ENCODE measurements at regions not wholly inside any gene's neighbourhood (a gene's known extent, or its start where the extent isn't known, plus 50 kb on each side); places are given as distances from the start of the nearest gene placed in this dataset.

DNA sequence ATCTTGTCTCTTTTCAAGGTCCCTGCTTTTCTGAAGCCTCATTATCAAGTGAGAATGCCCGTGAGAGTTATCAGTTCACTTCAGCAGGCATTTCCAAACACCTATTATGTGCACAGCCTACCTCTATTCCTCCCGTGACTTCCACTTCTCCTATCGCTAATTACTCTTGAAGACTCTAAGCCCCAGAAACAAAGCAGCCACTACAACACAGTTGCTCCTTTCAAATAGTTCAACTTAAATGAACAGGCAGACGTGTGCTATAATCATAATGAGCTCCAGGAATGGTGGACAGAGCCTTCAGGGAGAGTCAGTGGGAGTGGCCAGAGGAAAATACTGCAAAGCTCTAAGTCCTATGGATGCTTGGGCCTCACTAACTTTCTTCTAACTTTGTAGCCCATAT is 159.0 kb downstream of the RDH14 start:
- POLR2A ChIA-PET = no interaction called here
- no peak for DNase-seq (ENCODE audit: low read depth in 1 of 2, low spot score in 1 of 2)
- H3K4me3 ChIP-seq = no peak overlapping the region
- no peaks in the 10 kb centered on the region for H3K9me3 ChIP-seq
- no peak for FAIRE-seq
- TF ChIP-seq EHMT2 (IDR thresholded peaks at IDR 0.05; ENCODE audit: low read depth) = no peak
- TF ChIP-seq, protein P1, sequence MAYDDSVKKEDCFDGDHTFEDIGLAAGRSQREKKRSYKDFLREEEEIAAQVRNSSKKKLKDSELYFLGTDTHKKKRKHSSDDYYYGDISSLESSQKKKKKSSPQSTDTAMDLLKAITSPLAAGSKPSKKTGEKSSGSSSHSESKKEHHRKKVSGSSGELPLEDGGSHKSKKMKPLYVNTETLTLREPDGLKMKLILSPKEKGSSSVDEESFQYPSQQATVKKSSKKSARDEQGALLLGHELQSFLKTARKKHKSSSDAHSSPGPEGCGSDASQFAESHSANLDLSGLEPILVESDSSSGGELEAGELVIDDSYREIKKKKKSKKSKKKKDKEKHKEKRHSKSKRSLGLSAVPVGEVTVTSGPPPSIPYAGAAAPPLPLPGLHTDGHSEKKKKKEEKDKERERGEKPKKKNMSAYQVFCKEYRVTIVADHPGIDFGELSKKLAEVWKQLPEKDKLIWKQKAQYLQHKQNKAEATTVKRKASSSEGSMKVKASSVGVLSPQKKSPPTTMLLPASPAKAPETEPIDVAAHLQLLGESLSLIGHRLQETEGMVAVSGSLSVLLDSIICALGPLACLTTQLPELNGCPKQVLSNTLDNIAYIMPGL (CRISPR knock-in tag; IDR thresholded peaks at IDR 0.05; ENCODE audit: borderline replicate concordance) = no peak
- no peak for TF ChIP-seq MYC (IDR thresholded peaks at IDR 0.05; ENCODE audit: borderline replicate concordance, low read length)
- TF ChIP-seq ZC3H11A (IDR thresholded peaks at IDR 0.05) = no peak
- ATAC-seq = no peak
- H3K27ac ChIP-seq = no peak overlapping the region
- CTCF ChIA-PET = no interaction called here
- no peak overlapping the region for H3K4me2 ChIP-seq
- H3K4me1 ChIP-seq = no peaks in the 10 kb centered on the region
- WGBS (ENCODE audit: missing lambda C conversion rate) = 51% methylated on average over 4 of the region's 4 CpGs

DNA sequence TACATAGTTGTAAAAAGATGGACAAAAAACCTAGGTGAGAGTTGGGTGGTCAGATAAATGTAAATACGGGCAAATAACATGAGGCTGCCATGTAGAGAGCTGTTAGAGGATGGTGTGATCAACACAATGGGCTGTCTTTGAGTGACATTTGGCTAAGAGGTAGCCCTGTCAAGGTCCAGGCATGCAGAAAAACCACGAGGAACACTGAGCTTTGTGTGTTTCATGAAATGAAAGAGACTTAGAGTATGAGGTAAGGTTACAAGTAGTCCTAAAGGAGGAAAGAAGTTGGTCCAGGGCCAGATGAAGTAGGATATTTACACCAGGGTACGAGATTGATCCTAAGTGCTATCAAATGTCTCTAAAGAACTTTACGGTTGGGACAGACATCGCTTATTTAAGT is 160.9 kb downstream of the RDH14 start:
- Histone ChIP-seq H3K4me3 (no peak overlapping the region), H3K4me2 (no peak overlapping the region), H3K27ac (no peak overlapping the region), H3K9me3 (no peaks in the 10 kb centered on the region), H3K4me1 (no peaks in the 10 kb centered on the region)
- WGBS (ENCODE audit: missing lambda C conversion rate) = 48% methylated on average over 5 of the region's 5 CpGs
- TF ChIP-seq, protein P2, sequence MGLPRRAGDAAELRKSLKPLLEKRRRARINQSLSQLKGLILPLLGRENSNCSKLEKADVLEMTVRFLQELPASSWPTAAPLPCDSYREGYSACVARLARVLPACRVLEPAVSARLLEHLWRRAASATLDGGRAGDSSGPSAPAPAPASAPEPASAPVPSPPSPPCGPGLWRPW (IDR thresholded peaks at IDR 0.05) = no peak
- TF ChIP-seq EP300 (IDR thresholded peaks at IDR 0.05) (no peak), SMC3 (IDR thresholded peaks at IDR 0.05) (no peak), GATA3 (IDR thresholded peaks at IDR 0.05; ENCODE audit: borderline replicate concordance) (no peak), MYC (IDR thresholded peaks at IDR 0.05; ENCODE audit: borderline replicate concordance, low read length) (no peak), BHLHE40 (IDR thresholded peaks at IDR 0.05; ENCODE audit: low read depth, low read length) (no peak), ZC3H11A (IDR thresholded peaks at IDR 0.05) (no peak), FOXS1 (CRISPR knock-in tag; IDR thresholded peaks at IDR 0.05) (no peak), CBX8 (IDR thresholded peaks at IDR 0.05) (no peak), MAZ (IDR thresholded peaks at IDR 0.05; ENCODE audit: borderline replicate concordance, low read depth, low read length) (no peak), NR3C1 (IDR thresholded peaks at IDR 0.05) (no peak), FOSB (CRISPR knock-in tag; IDR thresholded peaks at IDR 0.05) (no peak), ZFP36 (IDR thresholded peaks at IDR 0.05; ENCODE audit: borderline replicate concordance, partially characterized antibody) (no peak)
- TF ChIP-seq, protein P3, sequence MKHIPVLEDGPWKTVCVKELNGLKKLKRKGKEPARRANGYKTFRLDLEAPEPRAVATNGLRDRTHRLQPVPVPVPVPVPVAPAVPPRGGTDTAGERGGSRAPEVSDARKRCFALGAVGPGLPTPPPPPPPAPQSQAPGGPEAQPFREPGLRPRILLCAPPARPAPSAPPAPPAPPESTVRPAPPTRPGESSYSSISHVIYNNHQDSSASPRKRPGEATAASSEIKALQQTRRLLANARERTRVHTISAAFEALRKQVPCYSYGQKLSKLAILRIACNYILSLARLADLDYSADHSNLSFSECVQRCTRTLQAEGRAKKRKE (CRISPR knock-in tag; IDR thresholded peaks at IDR 0.05; ENCODE audit: low read depth) = no peak
- TF ChIP-seq, protein P4, sequence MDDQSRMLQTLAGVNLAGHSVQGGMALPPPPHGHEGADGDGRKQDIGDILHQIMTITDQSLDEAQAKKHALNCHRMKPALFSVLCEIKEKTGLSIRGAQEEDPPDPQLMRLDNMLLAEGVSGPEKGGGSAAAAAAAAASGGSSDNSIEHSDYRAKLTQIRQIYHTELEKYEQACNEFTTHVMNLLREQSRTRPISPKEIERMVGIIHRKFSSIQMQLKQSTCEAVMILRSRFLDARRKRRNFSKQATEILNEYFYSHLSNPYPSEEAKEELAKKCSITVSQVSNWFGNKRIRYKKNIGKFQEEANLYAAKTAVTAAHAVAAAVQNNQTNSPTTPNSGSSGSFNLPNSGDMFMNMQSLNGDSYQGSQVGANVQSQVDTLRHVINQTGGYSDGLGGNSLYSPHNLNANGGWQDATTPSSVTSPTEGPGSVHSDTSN (IDR thresholded peaks at IDR 0.05) = no peak
- TF ChIP-seq, protein P5, sequence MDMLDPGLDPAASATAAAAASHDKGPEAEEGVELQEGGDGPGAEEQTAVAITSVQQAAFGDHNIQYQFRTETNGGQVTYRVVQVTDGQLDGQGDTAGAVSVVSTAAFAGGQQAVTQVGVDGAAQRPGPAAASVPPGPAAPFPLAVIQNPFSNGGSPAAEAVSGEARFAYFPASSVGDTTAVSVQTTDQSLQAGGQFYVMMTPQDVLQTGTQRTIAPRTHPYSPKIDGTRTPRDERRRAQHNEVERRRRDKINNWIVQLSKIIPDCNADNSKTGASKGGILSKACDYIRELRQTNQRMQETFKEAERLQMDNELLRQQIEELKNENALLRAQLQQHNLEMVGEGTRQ (IDR thresholded peaks at IDR 0.05) = no peak
- POLR2A ChIA-PET = no interaction called here
- ATAC-seq (no peak), FAIRE-seq (no peak), DNase-seq (ENCODE audit: low read depth in 1 of 2, low spot score in 1 of 2) (no peak)
- CTCF ChIA-PET = no interaction called here

DNA sequence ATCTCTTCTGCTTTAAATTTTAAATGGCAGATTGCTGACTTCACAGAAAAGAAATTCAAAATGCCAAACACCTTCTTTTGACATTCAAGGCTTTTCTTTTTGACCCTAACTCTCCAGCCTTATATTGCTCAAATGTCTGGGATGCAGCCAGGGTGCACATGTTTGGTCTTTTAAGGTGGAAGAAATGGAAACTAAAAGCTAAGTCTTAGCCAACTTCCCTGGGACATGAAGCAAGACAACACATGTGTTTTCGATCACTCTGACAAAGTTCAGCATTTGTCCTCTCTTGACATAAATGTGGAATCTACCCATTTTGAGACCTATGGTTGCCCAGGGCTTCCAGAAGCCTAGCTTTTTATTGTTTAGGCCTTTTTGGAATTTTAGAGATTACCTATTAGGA is 161.6 kb downstream of the RDH14 start:
- DNase-seq (ENCODE audit: low read depth in 1 of 2, low spot score in 1 of 2) = no peak
- ATAC-seq = no peak
- H3K4me1 ChIP-seq = no peaks in the 10 kb centered on the region
- no peak overlapping the region for H3K4me2 ChIP-seq
- H3K9me3 ChIP-seq = no peaks in the 10 kb centered on the region
- FAIRE-seq = no peak
- no peak overlapping the region for H3K4me3 ChIP-seq
- ChIA-PET POLR2A (no interaction called here), CTCF (no interaction called here)
- WGBS (ENCODE audit: missing lambda C conversion rate) = 81% methylated on average over 1 of the region's 1 CpG
- TF ChIP-seq NR3C1 (IDR thresholded peaks at IDR 0.05) (no peak), MAFK (IDR thresholded peaks at IDR 0.05; ENCODE audit: partially characterized antibody) (peak; percentile 44)
- H3K27ac ChIP-seq = no peak overlapping the region
